Non-pigmented ciliary epithelial cell (primary cell): ENCODE measurements at regions not wholly inside any gene's neighbourhood (a gene's known extent, or its start where the extent isn't known, plus 50 kb on each side); places are given as distances from the start of the nearest gene placed in this dataset.
"Not testable (repeated sequence)": the region's sequence is repeated elsewhere in the genome, so short reads cannot be mapped to it uniquely, and the experiment has no call there.

Experiments
- DNase-seq: peaks from one replicate; pipeline ENCODE4 v3.0.0-alpha.2; 2010; ENCODE audit warnings: low read depth

- no peak for DNase-seq
These were observed 342.8 kb downstream of the FBXW7 start for GRCh38 chr4:152193059-152193458.

GRCh38 chr4:152190907-152191306, 345.0 kb downstream of the FBXW7 start:
- DNase-seq, result no peak

GRCh38 chr4:152189451-152190179, 346.3 kb downstream of the FBXW7 start:
- DNase-seq, result no peak

- no peak for DNase-seq
These were observed 347.1 kb downstream of the FBXW7 start for GRCh38 chr4:152188801-152189200.

- no peak for DNase-seq
These were observed 348.2 kb downstream of the FBXW7 start for GRCh38 chr4:152187693-152188092.

GRCh38 chr4:152185786-152186550, 349.9 kb downstream of the FBXW7 start:
- DNase-seq, result no peak

- DNase-seq, result no peak
These were observed 354.7 kb downstream of the FBXW7 start for GRCh38 chr4:152181150-152181549.

- no peak for DNase-seq
These were observed 355.5 kb downstream of the FBXW7 start for GRCh38 chr4:152180369-152180768.

GRCh38 chr4:152177538-152177937, 358.4 kb downstream of the FBXW7 start:
- DNase-seq, result not testable (repeated sequence)

GRCh38 chr4:152176627-152177214, 359.2 kb downstream of the FBXW7 start:
- DNase-seq, result no peak

GRCh38 chr4:152175586-152175985, 360.3 kb downstream of the FBXW7 start:
- no peak for DNase-seq

- no peak for DNase-seq
These were observed 363.7 kb downstream of the FBXW7 start for GRCh38 chr4:152172146-152172545.

- no peak for DNase-seq
These were observed 364.3 kb downstream of the FBXW7 start for GRCh38 chr4:152171556-152171955.

GRCh38 chr4:152169683-152170082, 366.2 kb downstream of the FBXW7 start:
- DNase-seq, result no peak

- DNase-seq, result no peak
These were observed 366.8 kb downstream of the FBXW7 start for GRCh38 chr4:152168987-152169616.

- DNase-seq, result no peak
These were observed 369.3 kb downstream of the FBXW7 start for GRCh38 chr4:152166567-152166966.

GRCh38 chr4:152165846-152166245, 370.0 kb downstream of the FBXW7 start:
- DNase-seq, result no peak

- no peak for DNase-seq
These were observed 370.7 kb downstream of the FBXW7 start for GRCh38 chr4:152165146-152165545.

- DNase-seq, result no peak
These were observed 371.3 kb downstream of the FBXW7 start for GRCh38 chr4:152164561-152164960.

- no peak for DNase-seq
These were observed 373.6 kb downstream of the FBXW7 start for GRCh38 chr4:152162331-152162697.

GRCh38 chr4:152161676-152162330, 374.1 kb downstream of the FBXW7 start:
- DNase-seq, result no peak

GRCh38 chr4:152160225-152160800, 375.6 kb downstream of the FBXW7 start:
- DNase-seq, result no peak
